Common myeloid progenitor, CD34-positive (primary cell): ENCODE measurements at regions not wholly inside any gene's neighbourhood (a gene's known extent, or its start where the extent isn't known, plus 50 kb on each side); places are given as distances from the start of the nearest gene placed in this dataset.

Source experiments
- CTCF ChIA-PET: fragments of 350-600 bp; sonication (Branson Sonifier 250); formaldehyde crosslinking; loops from one replicate; lab custom pipeline; 2021; ENCODE audit warnings: antibody characterized with exemption; lab: Charles Lee
- POLR2A ChIA-PET: fragments of 350-600 bp; sonication (Branson Sonifier 250); formaldehyde crosslinking; loops from one replicate; lab custom pipeline; 2021; ENCODE audit warnings: antibody characterized with exemption; lab: Charles Lee
- DNase-seq, 3 donors: peaks; one replicate each; pipeline versions ENCODE4 v3.0.0 to v3.0.0-alpha.2; 2013
- H3K27ac ChIP-seq, 2 experiments: 1 replicate in 1 of 2; 2 replicates in 1 of 2; pipeline ENCODE4 v1.7.0; 2013; ENCODE audit warnings: inconsistent platforms in 2 of 2, low read length in 2 of 2, mild to moderate bottlenecking in 2 of 2, low read depth in 1 of 2, moderate library complexity in 1 of 2; ENCODE audit not compliant: severe bottlenecking in 2 of 2, insufficient read depth in 1 of 2, poor library complexity in 1 of 2
- H3K27me3 ChIP-seq, 5 experiments: replicated peaks in 2 of 5; 1 replicate in 3 of 5; 2 replicates in 2 of 5; pipeline versions ENCODE4 v1.6.1 to v1.7.0; 2013; ENCODE audit warnings: low read length in 4 of 5, mild to moderate bottlenecking in 2 of 5, moderate library complexity in 2 of 5, inconsistent platforms in 1 of 5; ENCODE audit not compliant: insufficient read depth in 5 of 5, control insufficient read depth in 4 of 5
- H3K36me3 ChIP-seq, 4 experiments: 1 replicate in 2 of 4; 2 replicates in 2 of 4; pipeline versions ENCODE4 v1.6.1 to v1.7.0; 2013; ENCODE audit warnings: low read length in 3 of 4, control low read depth in 1 of 4, mild to moderate bottlenecking in 1 of 4; ENCODE audit not compliant: control insufficient read depth in 4 of 4, insufficient read depth in 4 of 4
- H3K4me1 ChIP-seq, 4 experiments: 1 replicate in 3 of 4; 2 replicates in 1 of 4; pipeline versions ENCODE4 v1.6.1 to v1.7.1; 2013; ENCODE audit warnings: low read length in 3 of 4, mild to moderate bottlenecking in 3 of 4, control low read depth in 1 of 4, inconsistent platforms in 1 of 4, moderate library complexity in 1 of 4; ENCODE audit not compliant: control insufficient read depth in 4 of 4, insufficient read depth in 4 of 4; ENCODE audit errors: control extremely low read depth in 1 of 4
- H3K4me3 ChIP-seq, 7 experiments: 1 replicate in 4 of 7; 2 replicates in 3 of 7; pipeline versions ENCODE4 v1.5.1 to v1.7.0; 2013; ENCODE audit warnings: mild to moderate bottlenecking in 7 of 7, low read length in 6 of 7, moderate library complexity in 6 of 7, inconsistent platforms in 2 of 7, low read depth in 2 of 7, control low read depth in 1 of 7; ENCODE audit not compliant: insufficient read depth in 4 of 7, control insufficient read depth in 1 of 7; ENCODE audit errors: extremely low read depth in 1 of 7
- H3K9me3 ChIP-seq, 5 experiments: 1 replicate in 4 of 5; 2 replicates in 1 of 5; pipeline versions ENCODE4 v1.6.1 to v1.7.1; 2013; ENCODE audit warnings: low read length in 4 of 5, mild to moderate bottlenecking in 2 of 5, inconsistent platforms in 1 of 5, low read depth in 1 of 5, moderate library complexity in 1 of 5; ENCODE audit not compliant: control insufficient read depth in 4 of 5, insufficient read depth in 2 of 5; ENCODE audit errors: control extremely low read depth in 1 of 5
- whole genome bisulfite sequencing: methylation state at CpG from one replicate; pipeline ENCODE4 v1.1.5; 2013; ENCODE audit not compliant: insufficient coverage; 5-methylcytosine and 5-hydroxymethylcytosine counted together

- no peaks in the 10 kb centered on the region for H3K27me3 ChIP-seq
- ChIA-PET CTCF (interaction anchor here (1.3 kb wide), 1 partner anchor 13 kb away, joined by 3 read pairs; no protein-coding TSS in a partner anchor), POLR2A (interaction anchor here (0.6 kb wide), 1 partner anchor 139 kb away, joined by 3 read pairs; no protein-coding TSS in a partner anchor)
- no peak overlapping the region for H3K27ac ChIP-seq
- peaks cover 0 to 5% (median 1%) of the 10 kb centered on the region in 5 experiments for H3K9me3 ChIP-seq
- H3K4me1 ChIP-seq = no peaks in the 10 kb centered on the region
- 95% methylated on average over 2 of the region's 2 CpGs for WGBS
- no peak for DNase-seq
- H3K36me3 ChIP-seq = peaks cover 0 to 6% (median 0%) of the 10 kb centered on the region in 4 experiments
- no peak overlapping the region for H3K4me3 ChIP-seq
These were observed 378.1 kb upstream of the ZNF385D start for GRCh38 chr3:22129101-22129500.

- Histone ChIP-seq H3K9me3 (no peaks in the 10 kb centered on the region), H3K4me3 (no peak overlapping the region), H3K4me1 (no peaks in the 10 kb centered on the region), H3K27ac (no peak overlapping the region), H3K27me3 (no peaks in the 10 kb centered on the region), H3K36me3 (no peaks in the 10 kb centered on the region)
- WGBS = 89% methylated on average over 1 of the region's 2 CpGs
- no peak for DNase-seq
- CTCF ChIA-PET = interaction anchor here (1.3 kb wide), 1 partner anchor 12 kb away, joined by 3 read pairs; no protein-coding TSS in a partner anchor
- POLR2A ChIA-PET = no interaction called here
These were observed 390.8 kb upstream of the ZNF385D start for GRCh38 chr3:22141769-22142168.

GRCh38 chr3:22147161-22147560 is 396.2 kb upstream of the ZNF385D start:
- peaks cover 0 to 2% (median 0%) of the 10 kb centered on the region in 4 experiments for H3K36me3 ChIP-seq
- 88% methylated on average over 3 of the region's 3 CpGs for WGBS
- ChIA-PET CTCF (no interaction called here), POLR2A (no interaction called here)
- DNase-seq = no peak
- H3K27me3 ChIP-seq = no peaks in the 10 kb centered on the region
- H3K27ac ChIP-seq = no peak overlapping the region
- no peaks in the 10 kb centered on the region for H3K4me1 ChIP-seq
- no peak overlapping the region for H3K4me3 ChIP-seq
- H3K9me3 ChIP-seq = no peaks in the 10 kb centered on the region

GRCh38 chr3:22156868-22157267 is 405.9 kb upstream of the ZNF385D start:
- CTCF ChIA-PET = no interaction called here
- Histone ChIP-seq H3K27ac (no peak overlapping the region), H3K4me3 (no peak overlapping the region), H3K4me1 (peaks cover 0 to 2% (median 0%) of the 10 kb centered on the region in 4 experiments), H3K36me3 (no peaks in the 10 kb centered on the region), H3K27me3 (no peaks in the 10 kb centered on the region), H3K9me3 (no peaks in the 10 kb centered on the region)
- POLR2A ChIA-PET = no interaction called here
- WGBS = 20% methylated on average over 1 of the region's 2 CpGs
- DNase-seq = peak; percentile 20 to 70 (median 57)

GRCh38 chr3:22157848-22158247 is 406.8 kb upstream of the ZNF385D start:
- no peak overlapping the region for H3K4me3 ChIP-seq
- H3K9me3 ChIP-seq = no peaks in the 10 kb centered on the region
- no peaks in the 10 kb centered on the region for H3K36me3 ChIP-seq
- 93% methylated on average over 3 of the region's 4 CpGs for WGBS
- CTCF ChIA-PET = no interaction called here
- H3K27me3 ChIP-seq = no peaks in the 10 kb centered on the region
- no peak overlapping the region for H3K27ac ChIP-seq
- POLR2A ChIA-PET = no interaction called here
- peaks cover 0 to 2% (median 0%) of the 10 kb centered on the region in 4 experiments for H3K4me1 ChIP-seq
- DNase-seq = no peak

- Histone ChIP-seq H3K36me3 (no peaks in the 10 kb centered on the region), H3K27me3 (no peaks in the 10 kb centered on the region), H3K9me3 (no peaks in the 10 kb centered on the region), H3K4me1 (peaks cover 0 to 2% (median 0%) of the 10 kb centered on the region in 4 experiments), H3K4me3 (no peak overlapping the region), H3K27ac (no peak overlapping the region)
- peak in 2 of 3 donors; percentile 18 to 31 for DNase-seq
- CTCF ChIA-PET = no interaction called here
- POLR2A ChIA-PET = no interaction called here
- 83% methylated on average over 3 of the region's 5 CpGs for WGBS
These were observed 408.1 kb upstream of the ZNF385D start for GRCh38 chr3:22159004-22159695.

- CTCF ChIA-PET = interaction anchor here (1.1 kb wide), 1 partner anchor 566 kb away, joined by 3 read pairs; no protein-coding TSS in a partner anchor
- H3K27me3 ChIP-seq = no peaks in the 10 kb centered on the region
- H3K9me3 ChIP-seq = no peaks in the 10 kb centered on the region
- H3K4me3 ChIP-seq = no peak overlapping the region
- DNase-seq = no peak
- H3K4me1 ChIP-seq = peaks cover 0 to 2% (median 0%) of the 10 kb centered on the region in 4 experiments
- H3K36me3 ChIP-seq = no peaks in the 10 kb centered on the region
- POLR2A ChIA-PET = no interaction called here
- no peak overlapping the region for H3K27ac ChIP-seq
These were observed 410.3 kb upstream of the ZNF385D start for GRCh38 chr3:22161315-22161714.
